ENCODE measurements at regions not wholly inside any gene's neighbourhood (a gene's known extent, or its start where the extent isn't known, plus 50 kb on each side); places are given as distances from the start of the nearest gene placed in this dataset.

DNA sequence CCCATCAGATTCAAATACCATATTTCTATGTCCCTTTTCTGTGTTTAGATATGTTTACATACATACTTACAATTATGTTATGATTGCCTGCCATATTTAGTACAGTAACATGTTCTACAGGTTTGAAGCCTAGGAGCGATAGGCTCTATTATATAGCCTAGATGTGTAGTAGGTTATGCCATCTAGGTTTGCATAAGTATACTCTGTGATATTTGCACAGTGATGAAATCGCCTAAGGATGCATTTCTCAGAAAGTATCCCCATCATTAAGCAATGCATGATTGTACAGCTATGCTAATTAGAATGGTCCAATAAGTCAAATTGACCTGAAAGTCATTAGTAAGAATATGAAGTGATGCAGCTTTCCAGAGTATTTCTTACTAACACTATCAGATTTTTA is 1171.7 kb upstream of the LRRTM3 start:
- no peak overlapping the region for H2AFZ ChIP-seq
- ATAC-seq (no peak), DNase-seq (ENCODE audit: low spot score) (no peak)
- no peak overlapping the region for H3K4me3 ChIP-seq
- H3K4me3 Mint-ChIP-seq = no peak overlapping the region
- no peak overlapping the region for H3K27ac Mint-ChIP-seq
- H3K79me2 ChIP-seq (replicated peaks; ENCODE audit: insufficient read depth) = no peaks in the 10 kb centered on the region
- TF ChIP-seq POLR2AphosphoS5 (IDR thresholded peaks at IDR 0.05; ENCODE audit: low read depth) (no peak), EZH2 (IDR thresholded peaks at IDR 0.05; ENCODE audit: low read depth, unreplicated experiment) (no peak), NANOG (IDR thresholded peaks at IDR 0.05; ENCODE audit: borderline replicate concordance) (no peak), ZNF331 (CRISPR knock-in tag; IDR thresholded peaks at IDR 0.05; ENCODE audit: low read depth) (no peak), EZH2phosphoT487 (IDR thresholded peaks at IDR 0.05; ENCODE audit: unreplicated experiment) (no peak), ZNF114 (CRISPR knock-in tag; IDR thresholded peaks at IDR 0.05) (no peak), STAT1 (IDR thresholded peaks at IDR 0.05; ENCODE audit: unreplicated experiment) (no peak), CREB1 (CRISPR knock-in tag; IDR thresholded peaks at IDR 0.05; ENCODE audit: low read depth) (no peak), JUNB (IDR thresholded peaks at IDR 0.05; ENCODE audit: unreplicated experiment) (no peak)
- TF ChIP-seq, protein P1, sequence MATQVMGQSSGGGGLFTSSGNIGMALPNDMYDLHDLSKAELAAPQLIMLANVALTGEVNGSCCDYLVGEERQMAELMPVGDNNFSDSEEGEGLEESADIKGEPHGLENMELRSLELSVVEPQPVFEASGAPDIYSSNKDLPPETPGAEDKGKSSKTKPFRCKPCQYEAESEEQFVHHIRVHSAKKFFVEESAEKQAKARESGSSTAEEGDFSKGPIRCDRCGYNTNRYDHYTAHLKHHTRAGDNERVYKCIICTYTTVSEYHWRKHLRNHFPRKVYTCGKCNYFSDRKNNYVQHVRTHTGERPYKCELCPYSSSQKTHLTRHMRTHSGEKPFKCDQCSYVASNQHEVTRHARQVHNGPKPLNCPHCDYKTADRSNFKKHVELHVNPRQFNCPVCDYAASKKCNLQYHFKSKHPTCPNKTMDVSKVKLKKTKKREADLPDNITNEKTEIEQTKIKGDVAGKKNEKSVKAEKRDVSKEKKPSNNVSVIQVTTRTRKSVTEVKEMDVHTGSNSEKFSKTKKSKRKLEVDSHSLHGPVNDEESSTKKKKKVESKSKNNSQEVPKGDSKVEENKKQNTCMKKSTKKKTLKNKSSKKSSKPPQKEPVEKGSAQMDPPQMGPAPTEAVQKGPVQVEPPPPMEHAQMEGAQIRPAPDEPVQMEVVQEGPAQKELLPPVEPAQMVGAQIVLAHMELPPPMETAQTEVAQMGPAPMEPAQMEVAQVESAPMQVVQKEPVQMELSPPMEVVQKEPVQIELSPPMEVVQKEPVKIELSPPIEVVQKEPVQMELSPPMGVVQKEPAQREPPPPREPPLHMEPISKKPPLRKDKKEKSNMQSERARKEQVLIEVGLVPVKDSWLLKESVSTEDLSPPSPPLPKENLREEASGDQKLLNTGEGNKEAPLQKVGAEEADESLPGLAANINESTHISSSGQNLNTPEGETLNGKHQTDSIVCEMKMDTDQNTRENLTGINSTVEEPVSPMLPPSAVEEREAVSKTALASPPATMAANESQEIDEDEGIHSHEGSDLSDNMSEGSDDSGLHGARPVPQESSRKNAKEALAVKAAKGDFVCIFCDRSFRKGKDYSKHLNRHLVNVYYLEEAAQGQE (IDR thresholded peaks at IDR 0.05; ENCODE audit: unreplicated experiment) = no peak
- TF ChIP-seq, protein P2, sequence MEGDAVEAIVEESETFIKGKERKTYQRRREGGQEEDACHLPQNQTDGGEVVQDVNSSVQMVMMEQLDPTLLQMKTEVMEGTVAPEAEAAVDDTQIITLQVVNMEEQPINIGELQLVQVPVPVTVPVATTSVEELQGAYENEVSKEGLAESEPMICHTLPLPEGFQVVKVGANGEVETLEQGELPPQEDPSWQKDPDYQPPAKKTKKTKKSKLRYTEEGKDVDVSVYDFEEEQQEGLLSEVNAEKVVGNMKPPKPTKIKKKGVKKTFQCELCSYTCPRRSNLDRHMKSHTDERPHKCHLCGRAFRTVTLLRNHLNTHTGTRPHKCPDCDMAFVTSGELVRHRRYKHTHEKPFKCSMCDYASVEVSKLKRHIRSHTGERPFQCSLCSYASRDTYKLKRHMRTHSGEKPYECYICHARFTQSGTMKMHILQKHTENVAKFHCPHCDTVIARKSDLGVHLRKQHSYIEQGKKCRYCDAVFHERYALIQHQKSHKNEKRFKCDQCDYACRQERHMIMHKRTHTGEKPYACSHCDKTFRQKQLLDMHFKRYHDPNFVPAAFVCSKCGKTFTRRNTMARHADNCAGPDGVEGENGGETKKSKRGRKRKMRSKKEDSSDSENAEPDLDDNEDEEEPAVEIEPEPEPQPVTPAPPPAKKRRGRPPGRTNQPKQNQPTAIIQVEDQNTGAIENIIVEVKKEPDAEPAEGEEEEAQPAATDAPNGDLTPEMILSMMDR (conservative IDR thresholded peaks at IDR 0.05; ENCODE audit: low read depth in 2 of 2) = no peak
- TF ChIP-seq, protein P3, sequence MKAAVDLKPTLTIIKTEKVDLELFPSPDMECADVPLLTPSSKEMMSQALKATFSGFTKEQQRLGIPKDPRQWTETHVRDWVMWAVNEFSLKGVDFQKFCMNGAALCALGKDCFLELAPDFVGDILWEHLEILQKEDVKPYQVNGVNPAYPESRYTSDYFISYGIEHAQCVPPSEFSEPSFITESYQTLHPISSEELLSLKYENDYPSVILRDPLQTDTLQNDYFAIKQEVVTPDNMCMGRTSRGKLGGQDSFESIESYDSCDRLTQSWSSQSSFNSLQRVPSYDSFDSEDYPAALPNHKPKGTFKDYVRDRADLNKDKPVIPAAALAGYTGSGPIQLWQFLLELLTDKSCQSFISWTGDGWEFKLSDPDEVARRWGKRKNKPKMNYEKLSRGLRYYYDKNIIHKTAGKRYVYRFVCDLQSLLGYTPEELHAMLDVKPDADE (IDR thresholded peaks at IDR 0.05) = no peak
- TF ChIP-seq, protein P4, sequence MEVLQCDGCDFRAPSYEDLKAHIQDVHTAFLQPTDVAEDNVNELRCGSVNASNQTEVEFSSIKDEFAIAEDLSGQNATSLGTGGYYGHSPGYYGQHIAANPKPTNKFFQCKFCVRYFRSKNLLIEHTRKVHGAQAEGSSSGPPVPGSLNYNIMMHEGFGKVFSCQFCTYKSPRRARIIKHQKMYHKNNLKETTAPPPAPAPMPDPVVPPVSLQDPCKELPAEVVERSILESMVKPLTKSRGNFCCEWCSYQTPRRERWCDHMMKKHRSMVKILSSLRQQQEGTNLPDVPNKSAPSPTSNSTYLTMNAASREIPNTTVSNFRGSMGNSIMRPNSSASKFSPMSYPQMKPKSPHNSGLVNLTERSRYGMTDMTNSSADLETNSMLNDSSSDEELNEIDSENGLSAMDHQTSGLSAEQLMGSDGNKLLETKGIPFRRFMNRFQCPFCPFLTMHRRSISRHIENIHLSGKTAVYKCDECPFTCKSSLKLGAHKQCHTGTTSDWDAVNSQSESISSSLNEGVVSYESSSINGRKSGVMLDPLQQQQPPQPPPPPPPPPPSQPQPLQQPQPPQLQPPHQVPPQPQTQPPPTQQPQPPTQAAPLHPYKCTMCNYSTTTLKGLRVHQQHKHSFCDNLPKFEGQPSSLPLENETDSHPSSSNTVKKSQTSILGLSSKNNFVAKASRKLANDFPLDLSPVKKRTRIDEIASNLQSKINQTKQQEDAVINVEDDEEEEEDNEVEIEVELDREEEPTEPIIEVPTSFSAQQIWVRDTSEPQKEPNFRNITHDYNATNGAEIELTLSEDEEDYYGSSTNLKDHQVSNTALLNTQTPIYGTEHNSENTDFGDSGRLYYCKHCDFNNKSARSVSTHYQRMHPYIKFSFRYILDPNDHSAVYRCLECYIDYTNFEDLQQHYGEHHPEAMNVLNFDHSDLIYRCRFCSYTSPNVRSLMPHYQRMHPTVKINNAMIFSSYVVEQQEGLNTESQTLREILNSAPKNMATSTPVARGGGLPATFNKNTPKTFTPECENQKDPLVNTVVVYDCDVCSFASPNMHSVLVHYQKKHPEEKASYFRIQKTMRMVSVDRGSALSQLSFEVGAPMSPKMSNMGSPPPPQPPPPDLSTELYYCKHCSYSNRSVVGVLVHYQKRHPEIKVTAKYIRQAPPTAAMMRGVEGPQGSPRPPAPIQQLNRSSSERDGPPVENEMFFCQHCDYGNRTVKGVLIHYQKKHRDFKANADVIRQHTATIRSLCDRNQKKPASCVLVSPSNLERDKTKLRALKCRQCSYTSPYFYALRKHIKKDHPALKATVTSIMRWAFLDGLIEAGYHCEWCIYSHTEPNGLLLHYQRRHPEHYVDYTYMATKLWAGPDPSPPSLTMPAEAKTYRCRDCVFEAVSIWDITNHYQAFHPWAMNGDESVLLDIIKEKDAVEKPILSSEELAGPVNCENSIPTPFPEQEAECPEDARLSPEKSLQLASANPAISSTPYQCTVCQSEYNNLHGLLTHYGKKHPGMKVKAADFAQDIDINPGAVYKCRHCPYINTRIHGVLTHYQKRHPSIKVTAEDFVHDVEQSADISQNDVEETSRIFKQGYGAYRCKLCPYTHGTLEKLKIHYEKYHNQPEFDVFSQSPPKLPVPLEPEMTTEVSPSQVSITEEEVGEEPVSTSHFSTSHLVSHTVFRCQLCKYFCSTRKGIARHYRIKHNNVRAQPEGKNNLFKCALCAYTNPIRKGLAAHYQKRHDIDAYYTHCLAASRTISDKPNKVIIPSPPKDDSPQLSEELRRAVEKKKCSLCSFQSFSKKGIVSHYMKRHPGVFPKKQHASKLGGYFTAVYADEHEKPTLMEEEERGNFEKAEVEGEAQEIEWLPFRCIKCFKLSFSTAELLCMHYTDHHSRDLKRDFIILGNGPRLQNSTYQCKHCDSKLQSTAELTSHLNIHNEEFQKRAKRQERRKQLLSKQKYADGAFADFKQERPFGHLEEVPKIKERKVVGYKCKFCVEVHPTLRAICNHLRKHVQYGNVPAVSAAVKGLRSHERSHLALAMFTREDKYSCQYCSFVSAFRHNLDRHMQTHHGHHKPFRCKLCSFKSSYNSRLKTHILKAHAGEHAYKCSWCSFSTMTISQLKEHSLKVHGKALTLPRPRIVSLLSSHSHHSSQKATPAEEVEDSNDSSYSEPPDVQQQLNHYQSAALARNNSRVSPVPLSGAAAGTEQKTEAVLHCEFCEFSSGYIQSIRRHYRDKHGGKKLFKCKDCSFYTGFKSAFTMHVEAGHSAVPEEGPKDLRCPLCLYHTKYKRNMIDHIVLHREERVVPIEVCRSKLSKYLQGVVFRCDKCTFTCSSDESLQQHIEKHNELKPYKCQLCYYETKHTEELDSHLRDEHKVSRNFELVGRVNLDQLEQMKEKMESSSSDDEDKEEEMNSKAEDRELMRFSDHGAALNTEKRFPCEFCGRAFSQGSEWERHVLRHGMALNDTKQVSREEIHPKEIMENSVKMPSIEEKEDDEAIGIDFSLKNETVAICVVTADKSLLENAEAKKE (CRISPR knock-in tag; IDR thresholded peaks at IDR 0.05) = no peak
- H4K20me1 ChIP-seq (replicated peaks; ENCODE audit: insufficient read depth) = no peaks in the 10 kb centered on the region
- H3K36me3 ChIP-seq (ENCODE audit: insufficient read depth) = no peaks in the 10 kb centered on the region
- H3K4me2 ChIP-seq = no peak overlapping the region
- no peaks in the 10 kb centered on the region for H3K4me1 Mint-ChIP-seq
- no peaks in the 10 kb centered on the region for H3K4me1 ChIP-seq (ENCODE audit: insufficient read depth)
- H3K27ac ChIP-seq (ENCODE audit: low read depth) = no peak overlapping the region
- no peaks in the 10 kb centered on the region for H3K27me3 ChIP-seq (ENCODE audit: insufficient read depth)
- no peaks in the 10 kb centered on the region for H3K27me3 Mint-ChIP-seq (ENCODE audit: insufficient read depth, low read depth, poor library complexity)
- H3K36me3 Mint-ChIP-seq (ENCODE audit: low read depth) = no peaks in the 10 kb centered on the region
- H3F3A ChIP-seq (replicated peaks; ENCODE audit: low read depth) = no peaks in the 10 kb centered on the region
- no peaks in the 10 kb centered on the region for H3K9me3 Mint-ChIP-seq
- H3K9me2 ChIP-seq (ENCODE audit: insufficient read depth) = no peaks in the 10 kb centered on the region
